ENCODE measurements at regions not wholly inside any gene's neighbourhood (a gene's known extent, or its start where the extent isn't known, plus 50 kb on each side); places are given as distances from the start of the nearest gene placed in this dataset.

DNA sequence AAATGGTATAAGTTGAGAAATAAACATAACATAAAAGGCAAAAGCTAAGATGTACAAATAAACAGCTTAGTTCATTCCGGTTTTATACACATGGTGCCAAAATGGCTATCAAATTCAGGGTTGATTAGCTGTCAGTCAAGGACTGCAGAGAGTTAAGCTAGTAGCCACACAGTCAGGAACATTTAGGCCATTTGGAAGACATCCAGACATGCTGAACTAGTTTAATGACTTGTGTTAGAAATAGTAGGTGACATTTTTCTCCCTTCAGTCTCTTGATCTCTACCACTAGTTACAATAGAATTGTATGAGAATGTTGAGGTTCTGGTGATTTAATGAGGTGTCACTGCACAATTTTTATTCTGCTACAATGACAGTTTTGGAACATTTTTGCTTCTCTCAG, 394.4 kb upstream of the SPHKAP start:
- TF ChIP-seq, protein P1, sequence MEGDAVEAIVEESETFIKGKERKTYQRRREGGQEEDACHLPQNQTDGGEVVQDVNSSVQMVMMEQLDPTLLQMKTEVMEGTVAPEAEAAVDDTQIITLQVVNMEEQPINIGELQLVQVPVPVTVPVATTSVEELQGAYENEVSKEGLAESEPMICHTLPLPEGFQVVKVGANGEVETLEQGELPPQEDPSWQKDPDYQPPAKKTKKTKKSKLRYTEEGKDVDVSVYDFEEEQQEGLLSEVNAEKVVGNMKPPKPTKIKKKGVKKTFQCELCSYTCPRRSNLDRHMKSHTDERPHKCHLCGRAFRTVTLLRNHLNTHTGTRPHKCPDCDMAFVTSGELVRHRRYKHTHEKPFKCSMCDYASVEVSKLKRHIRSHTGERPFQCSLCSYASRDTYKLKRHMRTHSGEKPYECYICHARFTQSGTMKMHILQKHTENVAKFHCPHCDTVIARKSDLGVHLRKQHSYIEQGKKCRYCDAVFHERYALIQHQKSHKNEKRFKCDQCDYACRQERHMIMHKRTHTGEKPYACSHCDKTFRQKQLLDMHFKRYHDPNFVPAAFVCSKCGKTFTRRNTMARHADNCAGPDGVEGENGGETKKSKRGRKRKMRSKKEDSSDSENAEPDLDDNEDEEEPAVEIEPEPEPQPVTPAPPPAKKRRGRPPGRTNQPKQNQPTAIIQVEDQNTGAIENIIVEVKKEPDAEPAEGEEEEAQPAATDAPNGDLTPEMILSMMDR (IDR thresholded peaks at IDR 0.05): no peak
- TF ChIP-seq POLR2A (IDR thresholded peaks at IDR 0.05): no peak
